Right lobe of liver (tissue), 4 donors: ENCODE measurements at regions not wholly inside any gene's neighbourhood (a gene's known extent, or its start where the extent isn't known, plus 50 kb on each side); places are given as distances from the start of the nearest gene placed in this dataset.

Experiments
- CTCF ChIP-seq, 4 donors: fragments of 200-600 bp in 3 of 4; fragments of 450-650 bp in 1 of 4; IDR thresholded peaks; one replicate each; pipeline versions ENCODE4 v1.5.1 to v1.8.0; 2016 to 2022; ENCODE audit warnings: antibody characterized with exemption in 4 of 4, mild to moderate bottlenecking in 2 of 4
- POLR2A ChIP-seq: fragments of 450-650 bp; IDR thresholded peaks from one replicate; pipeline ENCODE4 v1.6.1; 2017; ENCODE audit warnings: antibody characterized with exemption, mild to moderate bottlenecking
- donor health status: DM: no; HTN: no; CAD: no.
- donor health status: DM: no; HTN: no; CAD: no.
- donor health status: DM: no; HTN: yes; CAD: no.

- TF ChIP-seq CTCF (IDR thresholded peaks at IDR 0.05) = no peak
- TF ChIP-seq POLR2A = no peak
These were observed 55.9 kb upstream of the KIF26B start for GRCh38 chr1:245098924-245099323.
